Muscle layer of colon (tissue), 2 donors: ENCODE measurements at regions not wholly inside any gene's neighbourhood (a gene's known extent, or its start where the extent isn't known, plus 50 kb on each side); places are given as distances from the start of the nearest gene placed in this dataset.

Source experiments
- H3K27ac ChIP-seq: one replicate; pipeline ENCODE4 v1.7.0; 2013; ENCODE audit warnings: low read depth, mild to moderate bottlenecking, low read length, moderate library complexity
- H3K27me3 ChIP-seq, 2 donors: one replicate each; pipeline ENCODE4 v1.7.0; 2013; ENCODE audit warnings: low read length in 2 of 2, mild to moderate bottlenecking in 2 of 2; ENCODE audit not compliant: insufficient read depth in 2 of 2, control insufficient read depth in 1 of 2
- H3K36me3 ChIP-seq: one replicate; pipeline ENCODE4 v1.7.0; 2013; ENCODE audit warnings: mild to moderate bottlenecking, low read length; ENCODE audit not compliant: insufficient read depth
- H3K4me1 ChIP-seq: one replicate; pipeline ENCODE4 v1.7.0; 2013; ENCODE audit warnings: mild to moderate bottlenecking, low read length; ENCODE audit not compliant: insufficient read depth
- H3K4me3 ChIP-seq, 2 donors: one replicate each; pipeline ENCODE4 v1.7.0; 2013; ENCODE audit warnings: low read length in 2 of 2, low read depth in 1 of 2, mild to moderate bottlenecking in 1 of 2, moderate library complexity in 1 of 2
- H3K9ac ChIP-seq: one replicate; pipeline ENCODE4 v1.7.0; 2013; ENCODE audit warnings: low read length
- H3K9me3 ChIP-seq: one replicate; pipeline ENCODE4 v1.7.0; 2013; ENCODE audit warnings: mild to moderate bottlenecking, low read length
- donor health status: abdominal sarcoma.
- donor health status: Adenocarcinoma of cecum.

GRCh38 chr1:172978595-172978994 is 72.1 kb downstream of the TNFSF18 start:
- no peaks in the 10 kb centered on the region for H3K9me3 ChIP-seq
- H3K27ac ChIP-seq, result no peak overlapping the region
- no peaks in the 10 kb centered on the region for H3K4me1 ChIP-seq
- no peak overlapping the region for H3K9ac ChIP-seq
- no peak overlapping the region for H3K4me3 ChIP-seq
- H3K36me3 ChIP-seq, result no peaks in the 10 kb centered on the region
- no peaks in the 10 kb centered on the region for H3K27me3 ChIP-seq

- Histone ChIP-seq H3K36me3 (no peaks in the 10 kb centered on the region), H3K9ac (no peak overlapping the region), H3K9me3 (no peaks in the 10 kb centered on the region), H3K27ac (no peak overlapping the region), H3K4me3 (no peak overlapping the region), H3K4me1 (no peaks in the 10 kb centered on the region), H3K27me3 (no peaks in the 10 kb centered on the region)
These were observed 70.9 kb downstream of the TNFSF18 start for GRCh38 chr1:172979828-172980227.

GRCh38 chr1:172980456-172980855 is 70.3 kb downstream of the TNFSF18 start:
- Histone ChIP-seq H3K4me1 (no peaks in the 10 kb centered on the region), H3K4me3 (no peak overlapping the region), H3K9me3 (no peaks in the 10 kb centered on the region), H3K27ac (no peak overlapping the region), H3K36me3 (no peaks in the 10 kb centered on the region), H3K27me3 (no peaks in the 10 kb centered on the region), H3K9ac (no peak overlapping the region)

GRCh38 chr1:172980971-172981370 is 69.8 kb downstream of the TNFSF18 start:
- H3K9me3 ChIP-seq, result no peaks in the 10 kb centered on the region
- H3K36me3 ChIP-seq, result no peaks in the 10 kb centered on the region
- no peak overlapping the region for H3K27ac ChIP-seq
- no peak overlapping the region for H3K4me3 ChIP-seq
- no peak overlapping the region for H3K9ac ChIP-seq
- H3K27me3 ChIP-seq, result no peaks in the 10 kb centered on the region
- H3K4me1 ChIP-seq, result no peaks in the 10 kb centered on the region
